ENCODE measurements at regions not wholly inside any gene's neighbourhood (a gene's known extent, or its start where the extent isn't known, plus 50 kb on each side); places are given as distances from the start of the nearest gene placed in this dataset.
"Not testable (repeated sequence)": the region's sequence is repeated elsewhere in the genome, so short reads cannot be mapped to it uniquely, and the experiment has no call there.

GRCh38 chr16:86347916-86348555 is 162.3 kb upstream of the FOXF1 start:
- H3K27me3 ChIP-seq (ENCODE audit: control insufficient read depth, insufficient read depth, low read length): peaks cover 6% of the 10 kb centered on the region
- no peaks in the 10 kb centered on the region for H3K4me1 ChIP-seq (ENCODE audit: control insufficient read depth, insufficient read depth, low read length)
- no peaks in the 10 kb centered on the region for H3K36me3 ChIP-seq (ENCODE audit: control insufficient read depth, insufficient read depth, low read length)
- H3K4me3 ChIP-seq (ENCODE audit: low read depth, low read length): no peak overlapping the region
- H3K9ac ChIP-seq (ENCODE audit: low read depth, low read length): no peak overlapping the region
- no peaks in the 10 kb centered on the region for H3K9me3 ChIP-seq (ENCODE audit: control insufficient read depth, insufficient read depth, low read length)

DNA sequence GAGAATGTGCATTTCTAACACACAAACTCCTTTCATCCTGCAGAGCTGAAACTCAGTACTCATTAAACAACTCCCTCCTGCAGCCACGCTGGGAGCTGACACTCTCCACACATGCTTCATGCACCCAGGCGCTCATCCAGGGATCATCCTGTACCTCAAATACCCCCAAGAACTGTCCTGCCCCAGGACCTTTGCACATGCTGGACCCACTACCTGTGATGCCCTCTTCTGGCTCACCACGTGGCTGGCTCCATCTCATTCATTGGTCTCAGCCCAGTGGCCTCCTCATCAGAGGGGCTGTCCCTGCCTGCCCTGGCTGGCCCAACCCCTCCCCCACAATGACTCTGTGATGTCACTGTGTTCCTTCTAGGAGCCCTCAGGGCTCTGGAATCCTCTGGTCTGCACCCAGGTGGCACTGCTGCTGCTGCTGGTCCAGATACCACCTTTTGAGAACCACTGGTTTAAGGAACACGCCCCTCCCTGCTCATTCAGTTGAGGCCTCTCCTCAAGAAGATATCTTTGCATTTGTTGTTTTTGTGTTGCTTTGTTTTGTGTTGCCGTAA is 160.9 kb upstream of the FOXF1 start:
- Histone ChIP-seq H3K9me3 (ENCODE audit: control insufficient read depth, insufficient read depth, low read length) (no peaks in the 10 kb centered on the region), H3K4me3 (ENCODE audit: low read depth, low read length) (no peak overlapping the region), H3K4me1 (ENCODE audit: control insufficient read depth, insufficient read depth, low read length) (peaks cover 8% of the 10 kb centered on the region), H3K27me3 (ENCODE audit: control insufficient read depth, insufficient read depth, low read length) (peaks cover 3% of the 10 kb centered on the region), H3K36me3 (ENCODE audit: control insufficient read depth, insufficient read depth, low read length) (no peaks in the 10 kb centered on the region), H3K9ac (ENCODE audit: low read depth, low read length) (no peak overlapping the region)

DNA sequence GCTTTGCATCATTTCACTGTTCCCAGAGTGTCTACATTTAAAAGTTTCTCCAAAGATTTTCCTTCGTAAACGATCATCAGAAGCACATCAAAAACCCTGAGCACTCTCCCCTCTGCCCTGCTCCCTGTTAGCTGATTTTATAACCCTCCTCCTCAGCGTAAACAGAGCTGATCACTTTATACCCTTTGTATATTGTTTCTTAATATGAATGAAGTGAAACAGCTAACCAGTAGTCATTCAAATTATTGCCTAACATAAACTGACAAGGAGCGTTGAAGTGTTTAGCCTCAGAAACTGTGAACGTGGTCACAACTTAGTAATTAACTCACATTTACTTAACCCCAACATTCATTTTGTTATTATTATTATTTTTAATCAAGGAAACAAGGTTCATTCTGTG is 160.0 kb upstream of the FOXF1 start:
- no peak overlapping the region for H3K9ac ChIP-seq (ENCODE audit: low read depth, low read length)
- no peaks in the 10 kb centered on the region for H3K36me3 ChIP-seq (ENCODE audit: control insufficient read depth, insufficient read depth, low read length)
- H3K4me3 ChIP-seq (ENCODE audit: low read depth, low read length): no peak overlapping the region
- peaks cover 8% of the 10 kb centered on the region for H3K4me1 ChIP-seq (ENCODE audit: control insufficient read depth, insufficient read depth, low read length)
- no peaks in the 10 kb centered on the region for H3K9me3 ChIP-seq (ENCODE audit: control insufficient read depth, insufficient read depth, low read length)
- H3K27me3 ChIP-seq (ENCODE audit: control insufficient read depth, insufficient read depth, low read length): no peaks in the 10 kb centered on the region

DNA sequence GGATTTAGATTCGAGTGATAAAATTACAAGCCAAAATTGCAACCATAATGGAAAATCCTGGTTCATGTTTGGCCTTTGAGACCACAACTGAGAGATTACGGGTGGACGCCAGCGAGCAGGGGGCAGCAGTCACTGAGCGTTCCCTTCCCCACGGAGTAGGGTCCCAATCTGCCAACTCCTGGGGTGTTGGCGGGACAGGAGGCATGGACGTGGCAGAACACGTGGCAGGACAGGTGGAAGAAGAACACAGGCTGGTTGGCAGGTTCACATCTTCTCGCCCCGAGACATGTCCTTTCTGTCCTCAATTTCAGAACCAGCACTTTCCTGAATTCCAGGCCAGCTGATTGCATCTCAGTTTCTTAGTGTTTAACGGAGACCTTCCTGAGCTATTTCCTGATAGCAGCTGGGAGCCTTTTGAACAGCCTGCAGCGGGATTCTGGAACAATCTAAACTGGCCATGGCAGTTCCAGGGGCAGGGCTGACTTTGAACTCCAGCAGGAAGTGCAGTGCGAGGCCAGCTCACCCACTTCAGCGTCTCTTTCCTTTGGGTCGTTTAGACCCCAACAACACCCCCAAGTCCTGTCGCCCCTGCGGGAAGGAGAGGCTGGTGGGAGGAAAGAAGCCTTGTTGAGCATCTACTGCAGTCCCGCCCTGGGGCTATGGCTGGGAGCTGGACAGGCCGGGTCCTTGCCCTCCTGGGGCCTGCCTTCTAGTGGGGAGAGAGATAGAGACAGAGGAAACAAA is 159.1 kb upstream of the FOXF1 start:
- Histone ChIP-seq H3K9me3 (ENCODE audit: control insufficient read depth, insufficient read depth, low read length) (peaks cover 4% of the 10 kb centered on the region), H3K4me3 (ENCODE audit: low read depth, low read length) (no peak overlapping the region), H3K36me3 (ENCODE audit: control insufficient read depth, insufficient read depth, low read length) (no peaks in the 10 kb centered on the region), H3K27me3 (ENCODE audit: control insufficient read depth, insufficient read depth, low read length) (no peaks in the 10 kb centered on the region), H3K4me1 (ENCODE audit: control insufficient read depth, insufficient read depth, low read length) (peaks cover 8% of the 10 kb centered on the region), H3K9ac (ENCODE audit: low read depth, low read length) (no peak overlapping the region)

- H3K36me3 ChIP-seq (ENCODE audit: control insufficient read depth, insufficient read depth, low read length); H3K4me1 ChIP-seq (ENCODE audit: control insufficient read depth, insufficient read depth, low read length); H3K27me3 ChIP-seq (ENCODE audit: control insufficient read depth, insufficient read depth, low read length); H3K9ac ChIP-seq (ENCODE audit: low read depth, low read length); H3K9me3 ChIP-seq (ENCODE audit: control insufficient read depth, insufficient read depth, low read length); H3K4me3 ChIP-seq (ENCODE audit: low read depth, low read length): not testable (repeated sequence)
Observed at GRCh38 chr16:86351785-86352139, 158.6 kb upstream of the FOXF1 start.

DNA sequence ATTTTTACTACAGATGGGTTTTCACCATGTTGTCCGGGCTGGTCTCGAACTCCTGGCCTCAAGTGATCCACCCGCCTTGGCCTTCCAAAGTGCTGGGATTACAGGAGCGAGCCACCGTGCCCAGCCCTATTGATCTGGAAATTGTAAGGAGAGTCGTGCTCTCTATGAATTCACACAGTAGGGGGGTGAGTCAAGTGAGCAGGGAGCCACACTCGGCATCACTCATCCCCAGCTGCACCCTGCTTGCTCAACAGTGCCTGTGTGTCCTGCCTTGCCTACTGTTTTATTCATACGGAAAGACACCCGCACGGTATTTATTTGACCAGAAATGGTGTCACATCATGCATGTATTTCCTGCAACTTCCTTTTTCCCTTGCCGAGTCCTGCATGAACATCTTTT is 157.2 kb upstream of the FOXF1 start:
- no peaks in the 10 kb centered on the region for H3K27me3 ChIP-seq (ENCODE audit: control insufficient read depth, insufficient read depth, low read length)
- H3K4me3 ChIP-seq (ENCODE audit: low read depth, low read length): no peak overlapping the region
- peaks cover 8% of the 10 kb centered on the region for H3K4me1 ChIP-seq (ENCODE audit: control insufficient read depth, insufficient read depth, low read length)
- H3K9me3 ChIP-seq (ENCODE audit: control insufficient read depth, insufficient read depth, low read length): peaks cover 4% of the 10 kb centered on the region
- H3K36me3 ChIP-seq (ENCODE audit: control insufficient read depth, insufficient read depth, low read length): no peaks in the 10 kb centered on the region
- H3K9ac ChIP-seq (ENCODE audit: low read depth, low read length): no peak overlapping the region

- H3K4me1 ChIP-seq (ENCODE audit: control insufficient read depth, insufficient read depth, low read length): peaks cover 8% of the 10 kb centered on the region
- no peaks in the 10 kb centered on the region for H3K36me3 ChIP-seq (ENCODE audit: control insufficient read depth, insufficient read depth, low read length)
- no peak overlapping the region for H3K4me3 ChIP-seq (ENCODE audit: low read depth, low read length)
- H3K27me3 ChIP-seq (ENCODE audit: control insufficient read depth, insufficient read depth, low read length): no peaks in the 10 kb centered on the region
- H3K9ac ChIP-seq (ENCODE audit: low read depth, low read length): no peak overlapping the region
- H3K9me3 ChIP-seq (ENCODE audit: control insufficient read depth, insufficient read depth, low read length): peaks cover 4% of the 10 kb centered on the region
Observed at GRCh38 chr16:86353948-86354347, 156.4 kb upstream of the FOXF1 start.

- Histone ChIP-seq H3K4me1 (ENCODE audit: control insufficient read depth, insufficient read depth, low read length) (peaks cover 15% of the 10 kb centered on the region), H3K9me3 (ENCODE audit: control insufficient read depth, insufficient read depth, low read length) (peaks cover 4% of the 10 kb centered on the region), H3K4me3 (ENCODE audit: low read depth, low read length) (no peak overlapping the region), H3K27me3 (ENCODE audit: control insufficient read depth, insufficient read depth, low read length) (no peaks in the 10 kb centered on the region), H3K36me3 (ENCODE audit: control insufficient read depth, insufficient read depth, low read length) (no peaks in the 10 kb centered on the region), H3K9ac (ENCODE audit: low read depth, low read length) (no peak overlapping the region)
Observed at GRCh38 chr16:86354641-86355513, 155.4 kb upstream of the FOXF1 start.

DNA sequence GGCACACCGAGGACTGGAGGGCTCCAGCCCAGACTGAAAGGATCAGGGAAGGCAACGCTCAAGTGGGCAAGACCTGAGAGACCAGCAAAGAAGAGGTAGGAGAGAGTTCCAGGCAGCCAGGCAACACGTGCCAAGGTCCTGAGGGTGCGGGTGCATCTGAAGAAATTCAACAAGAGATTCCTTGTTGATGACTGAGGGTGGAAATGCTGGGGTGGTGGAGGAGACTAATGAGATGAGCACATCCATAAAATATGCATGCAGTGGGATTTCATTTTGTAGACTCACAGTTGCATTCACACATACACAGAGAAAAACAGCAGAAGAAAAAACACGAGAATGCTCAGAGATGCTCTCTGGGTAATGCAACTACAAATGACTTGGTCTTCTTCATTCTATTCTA is 154.8 kb upstream of the FOXF1 start:
- no peaks in the 10 kb centered on the region for H3K36me3 ChIP-seq (ENCODE audit: control insufficient read depth, insufficient read depth, low read length)
- peaks cover 4% of the 10 kb centered on the region for H3K9me3 ChIP-seq (ENCODE audit: control insufficient read depth, insufficient read depth, low read length)
- peaks cover 16% of the 10 kb centered on the region for H3K4me1 ChIP-seq (ENCODE audit: control insufficient read depth, insufficient read depth, low read length)
- no peak overlapping the region for H3K9ac ChIP-seq (ENCODE audit: low read depth, low read length)
- H3K4me3 ChIP-seq (ENCODE audit: low read depth, low read length): no peak overlapping the region
- no peaks in the 10 kb centered on the region for H3K27me3 ChIP-seq (ENCODE audit: control insufficient read depth, insufficient read depth, low read length)

- Histone ChIP-seq H3K9ac (ENCODE audit: low read depth, low read length) (no peak overlapping the region), H3K27me3 (ENCODE audit: control insufficient read depth, insufficient read depth, low read length) (no peaks in the 10 kb centered on the region), H3K36me3 (ENCODE audit: control insufficient read depth, insufficient read depth, low read length) (no peaks in the 10 kb centered on the region), H3K4me3 (ENCODE audit: low read depth, low read length) (no peak overlapping the region), H3K4me1 (ENCODE audit: control insufficient read depth, insufficient read depth, low read length) (peaks cover 16% of the 10 kb centered on the region), H3K9me3 (ENCODE audit: control insufficient read depth, insufficient read depth, low read length) (peaks cover 4% of the 10 kb centered on the region)
Observed at GRCh38 chr16:86355951-86356350, 154.4 kb upstream of the FOXF1 start.

GRCh38 chr16:86356804-86357203 is 153.5 kb upstream of the FOXF1 start:
- no peak overlapping the region for H3K9ac ChIP-seq (ENCODE audit: low read depth, low read length)
- peaks cover 16% of the 10 kb centered on the region for H3K4me1 ChIP-seq (ENCODE audit: control insufficient read depth, insufficient read depth, low read length)
- no peak overlapping the region for H3K4me3 ChIP-seq (ENCODE audit: low read depth, low read length)
- no peaks in the 10 kb centered on the region for H3K36me3 ChIP-seq (ENCODE audit: control insufficient read depth, insufficient read depth, low read length)
- H3K9me3 ChIP-seq (ENCODE audit: control insufficient read depth, insufficient read depth, low read length): peaks cover 4% of the 10 kb centered on the region
- no peaks in the 10 kb centered on the region for H3K27me3 ChIP-seq (ENCODE audit: control insufficient read depth, insufficient read depth, low read length)
